NCI-H2107 treated with DMSO at 0.1 percent for 48 hours (cell line): ENCODE measurements at regions not wholly inside any gene's neighbourhood (a gene's known extent, or its start where the extent isn't known, plus 50 kb on each side); places are given as distances from the start of the nearest gene placed in this dataset.

ENCODE experiments used
- DNase-seq: peaks from one replicate; lab custom pipeline; 2025; ENCODE audit not compliant: unreplicated experiment; lab: John Stamatoyannopoulos, UW

DNA sequence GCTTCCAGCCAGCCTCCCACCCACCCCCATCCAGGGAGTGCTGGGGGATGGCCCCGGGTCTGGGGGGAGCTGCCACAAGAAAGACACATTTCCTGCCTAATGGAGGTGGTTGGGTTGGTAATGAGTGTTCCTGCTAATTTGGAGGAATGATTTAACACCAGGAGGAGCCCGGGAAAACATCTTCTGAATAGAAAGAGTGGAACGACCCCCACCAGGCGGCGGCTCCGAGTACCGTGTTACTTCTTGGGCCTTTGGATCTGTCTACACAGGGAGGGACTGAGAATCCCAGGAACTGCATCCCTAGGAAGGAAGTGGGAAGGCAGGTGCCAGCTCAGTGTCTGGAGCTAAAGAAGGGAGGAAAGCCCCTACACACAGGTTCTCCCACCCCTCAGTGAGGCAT is 64.6 kb downstream of the TSPAN17 start:
- DNase-seq = no peak

DNA sequence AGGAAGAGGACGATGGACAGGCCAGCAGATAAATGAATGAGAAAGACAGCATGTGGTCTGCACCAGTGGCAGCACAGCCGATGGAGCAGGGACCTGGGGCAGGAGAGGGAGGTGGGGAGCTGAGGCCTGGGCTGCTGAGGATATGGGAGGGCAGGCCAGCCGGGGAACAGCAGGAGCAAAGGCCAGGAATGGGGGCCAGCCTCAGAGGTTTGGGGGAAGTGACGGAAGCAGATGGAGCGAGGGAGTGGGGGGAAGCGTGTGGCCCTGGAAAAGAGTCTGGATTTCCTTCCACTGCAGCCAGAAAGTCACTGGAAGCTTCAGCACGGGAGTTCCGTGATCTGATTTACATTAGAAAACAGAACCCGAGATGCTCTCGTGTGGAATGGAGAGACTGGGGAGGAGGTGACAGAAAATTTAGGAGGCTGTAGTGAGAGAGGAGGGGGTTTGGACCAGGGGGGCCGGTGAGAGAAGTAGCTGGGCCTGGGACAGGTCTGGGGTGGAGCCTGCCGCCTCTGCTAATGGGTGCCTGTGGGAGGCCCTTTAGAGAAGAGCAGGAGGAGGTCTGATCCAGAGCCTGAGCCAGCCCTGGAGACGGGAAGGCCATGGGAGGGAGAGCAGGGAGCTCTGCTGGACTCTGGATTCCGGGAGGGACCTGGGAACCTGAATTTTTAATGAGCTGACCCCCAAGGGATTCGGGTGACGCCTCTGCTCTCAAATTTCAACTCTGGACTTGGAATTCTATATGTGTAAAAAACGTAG is 65.4 kb downstream of the TSPAN17 start:
- no peak for DNase-seq

DNA sequence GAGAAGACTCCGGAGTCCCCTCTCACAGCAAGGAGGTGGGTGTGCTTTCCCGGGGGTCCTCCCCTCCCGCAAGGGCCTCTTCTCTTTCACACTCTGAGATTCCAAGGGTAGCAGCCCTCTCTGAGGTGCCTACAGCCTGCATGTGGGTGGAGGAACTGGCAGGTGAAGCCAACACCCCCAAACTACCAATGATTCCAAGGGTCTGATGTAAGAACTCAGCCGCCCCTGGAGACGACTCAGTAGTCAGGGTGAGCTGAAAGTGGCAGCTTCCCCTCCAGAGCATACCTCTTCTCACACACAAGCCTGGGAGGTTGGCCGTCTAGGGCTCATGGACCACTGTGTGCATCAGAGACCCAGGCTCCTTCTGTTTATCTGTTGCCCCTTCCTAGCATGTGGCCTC is 66.1 kb downstream of the TSPAN17 start:
- no peak for DNase-seq

DNA sequence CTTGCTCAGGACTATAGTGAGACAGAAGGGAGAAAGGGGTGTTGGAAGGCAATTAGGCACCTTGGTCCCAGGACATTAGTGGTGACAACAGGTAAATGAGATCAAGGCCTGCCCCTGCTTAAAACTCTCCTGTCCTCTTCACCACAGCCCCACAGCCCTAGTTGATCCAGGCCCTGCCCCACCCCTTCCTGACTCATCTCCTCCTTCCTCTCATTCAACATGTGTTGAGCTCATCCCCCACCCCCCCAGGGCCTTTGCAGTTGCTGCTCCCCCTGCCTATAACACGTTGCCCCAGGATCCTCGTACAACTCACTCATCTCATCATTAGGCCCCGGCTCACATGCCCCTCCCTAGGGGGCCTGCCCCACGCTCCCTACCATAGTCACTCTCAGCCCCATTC is 66.8 kb downstream of the TSPAN17 start:
- no peak for DNase-seq

DNA sequence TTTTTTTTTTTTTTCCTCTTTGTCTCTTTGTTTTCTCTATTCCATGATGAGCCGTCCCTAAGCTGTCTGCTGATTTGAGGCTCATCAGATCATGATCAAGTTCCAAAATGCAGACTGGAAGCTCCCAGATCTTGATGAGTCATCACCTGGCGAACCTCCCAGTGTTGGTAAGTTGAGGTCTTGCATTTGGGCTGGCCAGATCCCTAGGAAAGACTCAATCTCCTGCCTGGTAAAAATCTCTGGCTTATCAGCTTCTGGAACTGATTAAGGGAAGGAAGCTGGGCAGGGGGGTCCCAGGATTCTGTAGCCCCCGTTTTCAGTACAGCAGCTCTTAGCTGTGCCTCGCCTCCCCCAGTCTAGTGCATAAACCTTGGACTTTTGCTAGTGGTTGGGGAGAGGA is 69.0 kb downstream of the TSPAN17 start:
- peak; percentile 9 for DNase-seq

DNA sequence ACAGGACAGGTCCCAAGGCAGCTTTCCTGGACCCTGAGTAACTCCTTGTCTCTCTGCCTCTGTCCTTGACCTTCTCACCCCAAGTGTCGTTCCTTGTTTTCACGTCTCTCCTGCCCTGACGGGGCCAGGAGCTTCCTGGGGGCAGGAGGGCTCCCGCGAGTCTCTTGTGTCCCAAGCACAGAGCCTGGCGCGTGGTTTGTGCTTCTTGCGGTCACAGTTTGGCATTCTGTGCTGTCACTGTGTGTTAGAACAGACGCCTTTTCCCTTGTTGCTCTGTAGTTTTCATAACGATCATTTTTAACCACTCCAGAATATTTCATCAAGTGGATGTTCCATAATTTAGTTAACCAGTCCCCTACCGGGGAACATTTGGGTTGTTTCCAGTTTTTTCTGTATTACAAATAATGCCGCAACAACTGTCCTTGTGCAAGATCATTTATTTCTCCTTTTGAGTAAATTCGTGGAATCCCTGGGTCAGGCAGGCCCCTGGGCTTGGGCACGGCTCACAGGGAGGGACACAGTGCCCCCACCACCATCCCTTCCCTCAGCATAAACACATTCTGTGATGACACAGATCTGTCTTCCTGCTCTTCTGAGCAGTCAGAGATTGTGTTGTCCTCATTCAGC is 71.9 kb downstream of the TSPAN17 start:
- no peak for DNase-seq

DNA sequence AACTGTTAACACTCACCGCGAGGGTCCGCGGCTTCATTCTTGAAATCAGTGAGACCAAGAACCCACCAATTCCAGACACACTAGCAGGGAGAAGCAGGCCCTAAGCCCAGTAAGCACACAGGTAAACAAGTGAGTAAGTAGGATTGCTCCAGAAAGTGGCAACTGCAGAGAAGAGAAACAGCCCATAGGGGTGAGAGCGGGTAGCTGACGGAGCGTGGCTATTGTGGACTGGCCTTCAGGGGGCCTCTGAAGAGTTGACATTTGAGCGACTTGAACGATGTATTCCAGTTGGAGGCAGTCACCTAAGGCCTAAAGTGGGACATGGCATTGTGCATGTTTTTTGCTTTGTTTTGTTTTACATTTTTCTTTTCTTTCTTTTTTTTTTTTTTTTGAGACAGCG is 74.2 kb downstream of the TSPAN17 start:
- no peak for DNase-seq

DNA sequence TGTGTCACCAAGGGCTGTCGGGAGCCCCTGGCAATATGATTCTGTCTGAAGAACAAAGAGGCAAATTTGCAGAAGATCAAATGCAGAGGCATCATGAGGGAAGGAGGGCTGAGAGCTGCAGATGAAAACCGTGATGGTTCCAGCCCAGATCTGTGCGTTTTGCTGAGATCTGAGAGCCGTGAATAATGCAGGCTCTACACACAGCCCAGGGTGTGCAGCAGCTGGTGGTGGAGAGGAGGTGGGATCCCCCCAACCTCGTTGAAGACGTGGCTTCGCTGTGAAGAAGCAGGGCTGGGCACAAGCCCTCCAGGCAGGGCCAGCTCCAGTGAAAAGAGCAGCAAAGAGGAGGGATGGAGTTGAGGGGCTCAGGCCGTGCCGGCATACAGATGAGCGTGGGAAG is 75.5 kb downstream of the TSPAN17 start:
- no peak for DNase-seq

DNA sequence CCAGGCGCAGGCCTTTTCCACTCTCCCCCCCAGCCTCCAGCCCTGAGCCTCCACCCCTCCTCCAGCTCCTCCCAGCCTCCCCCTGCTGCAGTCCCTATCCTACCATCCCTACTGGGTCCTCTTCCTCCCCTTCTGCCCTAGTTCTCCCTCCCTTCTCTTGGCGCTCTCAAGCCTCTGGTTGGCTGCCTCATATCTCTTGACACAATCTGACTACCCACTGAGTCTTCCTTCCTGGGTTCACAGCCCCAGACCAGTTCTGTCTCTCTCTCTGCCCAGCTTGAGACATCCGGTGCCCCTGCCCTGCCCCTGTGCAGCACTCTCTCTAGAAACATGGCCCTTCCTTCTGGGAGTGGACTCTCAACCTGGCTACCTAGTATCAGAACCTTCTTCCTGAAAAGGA is 76.2 kb downstream of the TSPAN17 start:
- DNase-seq = no peak

DNA sequence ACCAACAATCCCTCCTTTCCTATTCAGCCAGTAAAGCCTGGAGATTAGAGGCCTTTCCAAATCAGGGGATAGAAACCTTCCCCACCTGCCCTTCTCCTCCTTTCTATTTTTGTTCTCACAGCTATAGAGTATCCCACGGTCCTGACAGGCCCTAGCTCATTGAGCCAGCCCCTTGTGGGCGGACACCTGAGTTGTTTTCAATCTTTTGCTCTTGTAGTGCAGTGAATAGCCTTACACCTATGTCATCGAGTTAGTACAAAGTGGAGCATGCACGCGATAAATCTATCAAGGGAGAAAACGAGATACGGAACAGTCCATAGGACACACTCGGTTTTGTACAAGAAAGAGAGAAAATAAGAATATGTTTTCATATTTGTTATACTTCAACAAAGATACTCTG is 77.2 kb downstream of the TSPAN17 start:
- peak; percentile 17 for DNase-seq

DNA sequence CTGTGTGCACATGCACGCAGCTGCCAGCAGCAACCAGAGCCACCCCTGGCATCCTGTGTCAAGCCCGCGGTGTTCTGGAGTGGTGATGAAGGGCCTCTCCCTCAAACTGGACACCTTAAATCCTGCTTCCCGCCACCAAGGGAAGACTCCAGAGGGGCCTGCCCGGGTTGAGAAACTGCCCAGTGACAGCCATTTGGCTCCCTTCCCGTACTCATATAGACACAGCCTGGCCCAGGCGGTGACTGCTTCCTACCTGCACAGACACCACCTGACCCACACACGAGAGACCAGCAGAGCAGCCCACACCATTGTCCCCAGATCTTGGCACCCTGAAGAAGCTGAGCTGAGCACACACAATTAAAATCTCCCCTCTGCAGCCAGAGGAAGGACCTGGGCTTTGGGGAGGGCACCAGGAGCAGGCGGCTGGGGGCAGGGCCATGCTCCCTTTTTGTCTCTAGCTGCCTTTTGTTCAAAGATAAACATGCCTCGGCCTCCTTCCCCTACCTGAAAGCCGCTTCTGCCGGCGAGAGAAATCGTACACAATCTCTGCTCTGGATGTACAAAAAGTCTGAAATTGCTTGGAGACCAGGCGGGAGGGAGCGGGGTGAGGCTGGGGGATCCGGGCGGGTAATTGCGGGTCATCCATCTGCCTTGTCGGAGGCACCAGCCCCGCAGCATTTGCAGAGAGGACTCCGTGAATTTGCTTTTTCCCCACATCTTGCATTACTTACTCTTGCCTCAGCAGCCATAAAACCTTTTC is 78.4 kb downstream of the TSPAN17 start:
- peak; percentile 32 for DNase-seq

DNA sequence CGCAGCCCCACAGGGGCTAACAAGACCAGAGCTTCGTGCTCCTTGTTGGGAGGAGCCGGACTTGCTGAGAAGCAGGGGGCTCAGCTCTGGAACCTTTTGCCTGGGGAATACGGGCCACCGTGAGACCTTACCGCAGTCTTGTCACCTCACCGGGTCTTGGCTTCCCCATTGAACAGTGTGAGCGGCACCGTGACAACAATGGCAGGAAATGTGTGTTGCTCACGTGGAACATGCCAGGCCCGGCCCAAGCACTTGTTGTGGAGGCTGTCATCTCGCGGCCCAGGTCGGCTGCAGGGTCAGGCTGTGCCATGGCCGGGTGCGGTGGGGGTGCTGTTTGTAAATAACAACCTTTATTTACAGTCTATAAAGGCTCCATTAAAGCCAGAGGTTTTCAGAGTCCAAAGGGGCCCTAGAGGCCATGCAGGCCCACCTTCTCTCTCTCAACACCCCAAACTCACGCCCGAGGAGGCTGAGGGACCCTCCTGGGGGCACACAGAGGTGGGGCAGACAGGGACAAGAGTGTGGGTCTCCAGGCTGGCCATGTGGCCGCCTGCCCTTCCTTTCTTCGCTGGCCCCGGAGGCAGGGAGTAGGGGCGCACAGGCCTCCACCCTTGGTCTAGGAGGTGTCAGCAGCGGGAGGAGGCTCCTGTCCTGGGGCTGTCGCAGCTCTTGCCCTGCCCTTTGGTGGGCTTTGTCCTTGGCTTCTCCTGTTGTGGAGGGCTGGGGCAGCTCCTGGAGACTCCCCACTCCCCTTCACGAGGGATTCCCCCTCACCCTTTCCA is 79.7 kb downstream of the TSPAN17 start:
- no peak for DNase-seq

DNA sequence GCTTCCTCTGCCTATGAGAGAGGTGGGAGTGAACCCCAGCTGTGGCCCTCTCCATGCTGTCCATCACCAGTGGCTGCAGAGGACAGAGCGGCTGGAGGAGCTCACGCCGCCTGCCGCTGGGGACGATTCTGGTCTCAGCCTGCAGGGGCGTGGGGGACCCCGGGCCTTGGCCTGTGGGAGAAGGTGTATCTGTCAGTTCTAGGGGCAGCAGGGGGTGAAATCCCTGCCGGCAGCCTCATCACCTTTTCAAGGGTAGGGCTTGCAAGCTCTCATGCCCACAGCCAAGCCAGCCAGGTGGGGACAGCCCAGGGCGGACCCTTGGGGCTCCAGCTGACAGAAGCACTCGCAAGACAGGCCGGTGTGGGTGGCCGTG is 80.2 kb downstream of the TSPAN17 start:
- DNase-seq = no peak

DNA sequence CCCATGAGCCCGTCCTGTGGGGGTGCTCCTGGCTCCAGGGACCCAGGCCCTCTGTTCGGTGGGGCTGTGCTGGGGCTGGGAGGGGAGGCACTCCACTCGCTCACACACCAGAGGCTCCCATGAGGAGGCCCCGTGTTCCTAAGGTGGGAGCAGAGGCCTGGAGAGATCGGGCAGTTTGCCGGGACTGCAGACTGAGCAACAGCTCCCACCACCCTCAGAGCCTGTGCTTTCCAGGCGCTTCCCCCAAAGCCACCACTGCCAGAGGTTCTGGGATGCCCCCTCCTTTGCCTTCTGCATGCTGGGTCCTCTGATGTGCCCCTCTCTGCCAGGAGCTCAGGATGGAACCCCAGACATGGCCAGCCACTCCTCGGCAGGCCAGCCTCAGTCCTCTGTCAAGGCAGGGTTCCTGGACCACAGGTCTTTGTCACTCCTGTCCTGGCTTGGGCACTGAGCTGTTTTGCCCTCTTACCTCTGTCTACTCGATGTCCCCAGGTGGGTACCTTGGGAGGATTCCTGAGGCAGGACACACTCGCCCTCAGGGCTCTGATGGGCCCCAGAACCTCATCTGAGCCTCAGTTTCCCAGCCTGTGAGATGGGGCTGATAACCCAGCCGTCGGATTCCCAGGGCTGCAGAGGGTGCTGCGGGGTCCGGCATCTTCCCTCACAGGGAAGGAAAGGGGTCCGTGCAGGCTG is 80.8 kb downstream of the TSPAN17 start:
- DNase-seq = no peak

DNA sequence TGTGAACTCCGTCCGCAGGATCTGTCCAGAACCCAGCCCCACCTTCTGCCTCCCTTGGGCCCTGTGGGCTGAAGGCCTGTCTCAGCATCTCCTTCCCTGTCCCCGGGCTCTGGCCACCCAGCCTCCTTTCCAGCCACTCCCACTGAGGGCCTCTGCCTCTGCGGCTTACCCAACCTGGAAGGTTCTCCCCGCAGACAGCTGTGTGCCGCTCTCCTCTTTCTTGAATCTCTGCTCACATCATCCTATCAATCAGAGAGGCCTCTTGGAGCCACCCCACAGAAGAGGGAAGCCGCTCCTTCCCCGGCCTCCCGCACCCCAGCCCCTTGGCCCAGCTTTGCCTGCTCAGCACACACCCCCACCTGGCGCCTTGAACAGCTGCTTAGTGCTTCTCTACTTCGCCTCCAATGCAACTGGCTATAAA is 81.5 kb upstream of the UNC5A start:
- no peak for DNase-seq

DNA sequence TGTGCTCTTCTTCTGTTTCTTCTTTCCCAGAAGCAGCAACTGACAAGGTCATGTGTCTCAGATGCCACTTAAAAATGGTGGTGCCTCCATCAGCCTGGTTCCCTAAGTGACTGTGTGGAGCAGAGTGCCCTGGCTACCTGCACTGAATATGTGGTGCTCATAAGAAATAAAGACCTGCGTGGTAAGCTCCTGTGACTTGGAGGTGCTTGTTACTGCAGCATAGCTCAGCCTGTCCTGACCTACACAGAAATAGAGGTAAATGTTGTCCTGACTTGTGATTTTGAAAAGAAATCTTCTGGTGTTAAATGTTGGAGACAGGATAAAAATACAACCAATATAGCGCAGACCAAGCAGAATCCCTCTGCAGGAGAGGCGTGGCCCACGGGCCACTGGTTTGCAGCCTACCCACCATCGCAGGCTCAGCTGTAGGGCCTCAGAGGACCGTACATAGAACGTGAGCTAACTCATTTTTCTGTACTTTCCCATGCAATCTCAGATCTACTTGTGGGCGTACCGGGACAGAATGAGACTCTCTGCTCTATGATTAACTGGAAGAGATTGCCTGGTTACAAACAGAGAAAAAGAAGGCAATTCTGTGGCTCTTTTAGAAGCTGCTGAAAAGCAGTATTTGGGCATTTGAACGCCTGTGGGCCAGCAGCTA is 79.4 kb upstream of the UNC5A start:
- no peak for DNase-seq

DNA sequence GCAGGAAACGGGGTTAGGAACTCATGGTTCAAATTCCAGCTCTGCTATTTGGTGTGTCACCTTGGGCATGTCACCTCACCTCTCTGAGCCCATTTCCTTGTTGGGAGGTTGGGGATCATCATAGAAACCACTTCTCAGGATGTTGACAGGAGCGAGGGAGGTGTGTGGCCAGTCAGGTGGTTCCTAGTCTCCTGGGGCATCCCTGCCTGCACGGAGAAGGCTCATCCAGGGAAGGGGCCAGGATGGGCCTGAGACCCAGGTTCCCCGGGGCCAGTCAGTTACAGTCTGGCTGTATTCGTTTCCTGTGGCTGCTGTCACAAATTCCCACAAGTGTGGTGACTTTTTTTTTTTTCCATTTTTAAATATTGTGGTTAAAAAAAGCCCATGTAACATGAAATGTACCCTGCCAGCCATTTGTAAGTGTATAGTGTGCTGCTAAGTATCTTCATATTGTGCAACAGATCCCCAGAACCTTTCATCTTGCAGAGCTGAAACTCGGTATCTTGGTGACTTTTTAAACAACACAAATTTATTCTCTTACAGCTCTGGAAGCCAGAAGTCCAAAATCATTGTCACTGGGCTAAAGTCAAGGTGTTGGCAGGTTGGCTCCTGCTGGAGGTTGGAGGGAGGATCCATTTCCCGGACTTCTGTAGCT is 78.7 kb upstream of the UNC5A start:
- DNase-seq = no peak

DNA sequence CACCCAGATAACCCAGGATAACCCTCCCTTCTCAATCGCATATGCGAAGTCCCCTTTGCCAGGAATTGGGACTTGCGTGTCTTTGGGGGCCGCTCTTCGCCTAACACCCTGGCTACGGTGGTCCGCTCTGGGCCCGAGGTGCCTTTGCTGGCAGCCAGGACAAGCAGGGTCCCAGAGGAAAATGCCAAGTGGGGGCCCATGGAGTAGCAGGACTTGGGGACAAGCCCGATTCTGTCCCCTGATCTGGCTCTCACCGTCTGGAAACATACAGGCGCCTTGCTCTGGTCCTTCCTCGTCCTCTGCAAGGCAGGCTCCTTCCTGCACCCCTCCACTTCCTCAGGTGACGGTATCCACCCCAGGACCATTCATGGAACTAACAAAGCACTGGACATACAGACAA is 78.1 kb upstream of the UNC5A start:
- no peak for DNase-seq

DNA sequence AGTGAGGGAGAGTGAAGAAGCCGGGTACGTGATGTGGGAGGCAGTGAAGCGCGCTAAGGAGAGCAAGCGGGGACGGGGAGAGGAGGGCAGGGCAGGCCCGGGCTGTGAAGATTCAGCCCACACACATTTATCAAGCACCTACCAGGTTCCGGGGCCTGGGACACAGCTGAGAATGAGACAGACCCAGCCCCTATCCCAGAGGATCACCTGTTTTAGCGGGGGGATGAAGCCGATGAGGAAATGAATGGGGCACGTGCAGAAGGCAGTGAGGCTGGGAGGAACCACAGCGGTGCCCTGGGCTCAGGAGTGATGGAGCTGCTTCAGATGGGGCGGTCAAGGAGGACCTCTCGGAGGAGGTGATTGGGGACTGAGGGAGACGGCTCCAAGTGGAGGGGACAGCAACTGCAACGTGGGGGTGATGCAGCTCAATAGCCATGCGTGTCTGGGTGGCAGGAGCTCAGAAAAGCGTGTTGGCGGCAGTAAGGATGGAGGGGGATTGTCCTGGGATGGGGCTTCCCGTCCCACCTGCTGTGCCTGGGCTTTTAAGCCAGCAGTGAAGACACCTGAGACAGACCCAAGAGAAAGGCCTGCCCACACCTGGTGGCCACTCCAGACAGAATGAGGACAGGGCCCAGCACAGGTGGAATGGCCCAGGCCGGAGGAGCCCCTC is 77.5 kb upstream of the UNC5A start:
- no peak for DNase-seq
